GM19395 (cell line): ENCODE measurements at regions not wholly inside any gene's neighbourhood (a gene's known extent, or its start where the extent isn't known, plus 50 kb on each side); places are given as distances from the start of the nearest gene placed in this dataset.
"Not testable (repeated sequence)": the region's sequence is repeated elsewhere in the genome, so short reads cannot be mapped to it uniquely, and the experiment has no call there.

Experiments
- ATAC-seq: cut with Tn5 transposase; IDR thresholded peaks from one replicate; pipeline ENCODE4 v1.9.1; 2021; ENCODE audit warnings: mild to moderate bottlenecking, moderate library complexity; ENCODE audit not compliant: unreplicated experiment

DNA sequence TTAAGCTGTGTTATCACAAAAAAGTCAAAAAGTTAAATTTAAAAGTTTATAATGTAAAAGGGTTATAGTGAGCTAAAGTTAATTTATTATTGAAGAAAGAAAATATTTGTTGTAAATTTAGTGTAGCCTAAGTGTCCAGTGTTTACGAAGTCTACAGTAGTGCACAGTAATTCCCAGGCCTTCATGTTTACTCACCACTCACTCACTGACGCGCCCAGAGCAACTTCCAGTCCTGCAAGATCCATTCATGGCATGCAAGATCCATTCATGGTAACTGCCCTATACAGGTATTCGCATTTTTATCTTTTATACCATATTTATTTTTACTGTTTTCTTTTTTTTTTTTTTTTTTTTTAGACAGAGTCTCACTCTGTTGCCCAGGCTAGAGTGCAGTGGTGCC, 69.5 kb downstream of the TPRA1 start:
- ATAC-seq: no peak

DNA sequence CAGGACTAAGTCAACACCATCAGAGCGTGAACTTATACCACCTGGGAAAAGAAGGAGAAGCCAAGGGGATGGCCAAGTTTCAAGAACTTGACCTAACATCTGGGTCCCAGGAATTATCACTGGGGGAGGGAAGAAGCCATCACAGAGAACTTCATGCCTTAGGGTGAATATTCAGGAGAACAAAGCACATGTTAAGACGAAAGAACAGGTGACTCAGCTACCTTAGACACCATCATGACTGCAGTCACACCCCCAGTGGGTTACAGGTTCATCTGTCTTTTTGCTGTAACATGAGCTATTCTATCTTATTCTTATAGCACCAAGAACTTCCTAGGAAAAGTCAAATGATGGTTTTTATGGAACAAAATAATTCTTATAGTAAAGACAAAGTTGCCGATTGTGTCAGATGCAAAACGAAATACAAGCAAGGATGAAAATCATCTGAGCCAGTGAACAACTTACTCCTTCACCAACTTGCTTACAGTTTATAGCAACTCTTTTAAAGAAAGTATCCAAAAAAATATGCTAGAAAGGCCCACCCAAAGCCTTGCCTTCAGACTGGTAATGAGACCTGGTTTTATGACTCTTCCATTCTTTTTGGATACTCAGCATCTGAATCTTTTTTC, 72.0 kb downstream of the TPRA1 start:
- no peak for ATAC-seq

DNA sequence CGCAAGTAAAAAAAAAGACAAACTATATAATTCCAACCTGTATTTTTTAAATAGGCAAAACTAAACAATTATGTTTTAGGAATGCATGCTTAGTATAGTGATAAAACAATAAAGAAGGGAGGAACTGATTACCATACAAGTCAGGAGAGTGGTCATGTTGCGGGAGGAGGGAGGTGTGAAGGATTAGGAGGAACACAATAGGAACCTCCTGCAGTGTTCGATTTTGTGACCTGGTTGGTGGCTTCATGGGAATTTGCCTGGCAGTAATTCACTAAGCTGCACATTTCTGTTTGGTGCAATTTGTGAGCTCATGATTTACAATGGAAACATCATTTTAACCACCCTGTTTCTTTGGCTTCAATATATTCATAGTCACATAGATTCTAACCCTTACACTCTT, 78.3 kb downstream of the TPRA1 start:
- no peak for ATAC-seq

DNA sequence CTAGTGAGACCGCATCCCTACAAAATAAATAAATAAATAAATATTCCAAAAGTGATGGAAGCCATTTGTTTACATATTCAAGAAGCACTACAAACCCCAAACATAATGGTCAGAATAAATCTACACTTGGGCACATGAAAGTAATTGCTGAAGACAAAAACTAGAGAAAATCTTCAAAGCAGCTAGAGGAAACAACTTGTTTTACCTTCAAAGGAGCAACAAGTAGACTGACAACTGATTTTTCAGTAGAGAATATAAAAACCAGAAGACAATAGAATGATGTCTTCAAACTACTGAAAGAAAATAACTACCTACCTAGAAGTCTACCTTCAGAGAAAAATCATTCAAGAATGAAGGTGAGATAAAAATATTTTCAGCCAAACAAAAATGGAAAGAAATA, 89.4 kb downstream of the TPRA1 start:
- ATAC-seq: no peak

DNA sequence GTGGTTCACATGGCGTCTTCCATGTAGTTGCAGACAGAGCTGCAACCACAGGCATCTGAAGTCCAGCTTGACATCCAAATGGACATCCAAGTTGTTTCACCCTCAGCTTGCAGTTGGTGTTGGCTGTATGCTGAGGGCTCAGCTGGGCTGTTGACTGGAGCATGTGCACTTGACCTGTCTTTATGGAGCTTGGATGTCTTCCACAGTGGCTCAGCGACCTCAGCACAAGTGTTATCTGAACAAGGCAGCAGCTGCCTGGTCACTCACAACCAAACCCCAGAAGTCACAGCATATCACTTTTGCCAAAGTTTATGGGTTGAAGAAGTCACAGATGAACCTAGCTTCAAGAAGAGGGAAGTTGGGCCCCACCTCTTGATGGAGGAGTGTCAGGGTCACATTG, 92.9 kb downstream of the TPRA1 start:
- ATAC-seq: no peak

DNA sequence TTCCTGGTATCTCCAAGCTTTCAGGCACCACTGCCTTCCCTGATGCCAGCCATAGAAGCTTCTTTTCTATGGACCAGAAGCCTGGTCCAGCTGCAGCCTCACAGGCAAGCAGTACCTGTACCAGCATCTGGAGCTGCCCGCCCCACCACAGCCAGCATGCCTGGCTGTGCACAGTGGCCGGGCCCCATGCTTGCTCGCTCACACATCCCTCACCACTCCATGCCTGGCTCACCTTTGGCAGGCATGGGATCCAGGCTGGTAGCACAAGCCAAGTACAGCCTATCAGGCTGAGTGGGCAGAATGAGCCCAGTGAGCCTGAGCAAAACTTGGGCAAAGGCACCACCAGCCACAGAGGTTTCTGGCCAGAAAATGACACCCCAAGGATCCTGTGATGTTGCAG, 93.4 kb downstream of the TPRA1 start:
- ATAC-seq: no peak

DNA sequence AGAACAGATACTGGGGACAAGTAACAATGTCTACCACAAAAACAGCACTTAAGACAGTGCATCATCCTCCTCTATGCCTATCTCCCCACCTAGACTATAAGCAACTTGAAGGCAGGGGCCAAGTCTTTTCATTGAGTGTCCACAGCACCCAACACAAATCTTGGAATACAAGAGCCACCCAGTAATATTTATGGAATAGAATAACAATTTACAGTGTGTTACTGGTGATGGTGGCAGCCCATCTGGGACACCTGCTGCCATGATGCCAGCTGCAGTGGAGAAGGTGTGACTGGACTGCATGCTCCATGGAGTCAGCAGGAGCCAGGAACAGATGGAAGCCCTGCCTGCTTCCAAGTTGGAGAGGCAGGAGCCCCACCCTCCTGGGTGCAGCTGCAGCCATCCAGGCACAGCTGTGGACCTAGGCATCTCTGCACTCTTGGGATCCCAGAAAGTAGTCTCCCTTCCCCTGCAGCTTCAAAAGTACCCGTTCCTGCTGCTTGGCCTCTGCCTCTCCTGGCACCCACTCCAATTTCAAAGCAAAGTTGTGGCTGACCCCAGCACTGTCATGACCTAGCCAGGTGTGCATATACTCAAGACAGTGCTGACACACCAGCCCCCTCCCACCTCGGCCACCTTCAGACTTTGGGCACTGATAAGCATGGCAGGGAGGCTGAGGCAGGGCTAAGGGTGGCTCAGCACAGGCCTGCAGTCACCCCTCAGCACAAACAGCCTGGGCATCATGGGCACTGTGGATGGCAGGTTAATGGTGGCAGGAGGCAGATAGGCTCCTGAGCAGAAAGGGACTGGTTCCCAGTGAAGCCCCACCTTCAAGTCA, 94.5 kb downstream of the TPRA1 start:
- ATAC-seq: no peak

DNA sequence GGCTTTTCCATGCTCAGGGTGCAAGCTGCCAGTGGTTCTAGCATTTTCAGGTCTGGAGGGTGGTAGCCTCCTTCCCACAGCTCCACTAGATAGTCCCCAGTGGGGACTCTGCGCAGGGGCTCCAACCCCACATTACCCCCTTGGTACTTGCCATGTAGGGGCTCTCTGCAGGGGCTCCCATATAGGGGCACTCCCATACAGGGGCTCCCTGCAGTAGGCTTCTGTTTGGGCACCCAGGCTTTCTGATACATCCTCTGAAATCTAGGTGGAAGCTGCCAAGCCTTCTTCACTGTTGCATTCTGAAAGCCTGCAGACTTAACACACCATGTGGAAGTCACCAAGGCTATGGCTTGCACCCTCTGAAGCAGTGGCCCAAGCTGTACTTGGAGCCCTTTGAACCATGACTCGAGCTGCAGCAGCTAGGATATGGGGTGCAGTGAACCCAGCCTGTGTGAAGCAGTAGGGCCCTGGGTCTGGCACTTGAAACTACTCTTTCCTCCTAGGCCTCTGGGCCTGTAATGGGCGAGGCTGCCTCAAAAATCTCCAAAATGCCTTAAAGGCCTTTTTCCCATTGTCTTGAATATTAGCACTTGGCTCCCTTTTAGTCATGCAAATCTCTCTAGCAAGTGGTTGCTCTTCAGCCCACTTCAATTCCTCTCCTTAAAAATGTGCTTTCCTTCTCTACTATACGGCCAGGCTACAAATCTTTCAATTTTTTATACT, 96.4 kb downstream of the TPRA1 start:
- no peak for ATAC-seq

DNA sequence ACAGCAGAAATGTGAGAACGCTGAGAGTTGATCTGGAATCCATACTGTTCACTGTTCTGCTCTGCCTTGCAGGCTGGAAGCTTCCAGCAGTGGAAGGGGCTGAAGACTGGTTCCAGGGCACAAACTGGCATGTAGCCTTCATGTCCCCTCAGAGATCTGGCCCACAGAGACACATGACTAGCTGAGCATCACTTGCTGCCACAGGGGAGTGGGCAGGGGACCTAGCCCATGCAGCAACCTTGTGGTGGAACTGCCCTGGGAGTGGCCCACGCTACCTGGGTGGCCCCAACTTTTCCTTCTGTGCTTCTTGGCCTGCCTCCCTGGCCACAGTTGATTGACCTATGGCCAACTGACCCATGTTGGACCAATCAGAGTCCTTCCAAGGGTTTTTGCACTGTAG, 98.1 kb downstream of the TPRA1 start:
- no peak for ATAC-seq

DNA sequence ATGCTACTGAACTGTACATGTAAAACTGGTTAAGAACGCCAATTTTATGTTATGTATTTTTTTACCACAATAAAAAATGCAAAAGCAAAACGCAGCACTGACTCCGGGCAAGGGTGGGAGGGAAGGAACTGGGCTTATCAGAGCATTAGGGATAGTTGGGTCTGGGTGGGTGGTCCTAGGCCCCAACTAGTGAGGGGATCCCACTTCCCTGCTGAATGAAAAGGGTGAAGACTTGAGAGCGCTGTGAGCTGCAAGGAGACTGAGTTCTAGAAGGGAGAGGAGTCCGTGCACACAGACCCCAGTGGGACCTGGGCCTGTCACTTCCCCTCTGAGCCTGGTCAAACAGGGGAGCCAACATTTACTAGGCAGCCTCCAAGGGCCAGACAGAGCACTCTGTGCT, 98.6 kb downstream of the TPRA1 start:
- ATAC-seq: no peak

DNA sequence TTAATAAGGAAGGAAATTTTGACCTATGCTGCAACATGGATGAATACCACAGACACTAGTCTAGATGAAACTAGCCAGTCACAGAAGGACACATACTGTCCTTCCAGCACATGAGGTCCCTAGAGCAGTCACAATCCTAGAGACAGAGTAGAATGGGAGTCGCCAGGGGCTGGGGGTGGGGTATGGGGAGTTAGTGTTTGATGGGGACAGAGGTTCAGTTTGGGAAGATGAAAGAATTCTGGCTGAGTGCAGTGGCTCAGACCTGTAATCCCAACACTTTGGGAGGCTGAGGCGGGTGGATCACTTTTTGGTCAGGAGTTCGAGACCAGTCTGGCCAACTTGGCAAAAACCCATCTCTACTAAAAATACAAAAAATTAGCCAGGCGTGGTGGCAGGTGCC, 99.2 kb downstream of the TPRA1 start:
- no peak for ATAC-seq

DNA sequence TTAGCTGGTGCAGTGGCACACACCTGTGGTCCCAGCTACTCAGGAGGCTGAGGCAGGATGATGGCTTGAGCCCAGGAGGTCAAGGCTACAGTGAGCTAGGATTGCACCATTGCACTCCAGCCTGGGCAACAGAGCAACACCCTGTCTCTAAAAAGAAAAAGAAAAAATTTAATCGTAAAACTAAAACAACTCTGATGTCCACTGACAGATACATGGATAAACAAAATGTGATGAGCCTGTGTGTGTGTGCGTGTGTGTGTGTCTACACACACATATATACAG, 99.6 kb downstream of the TPRA1 start:
- not testable (repeated sequence) for ATAC-seq

DNA sequence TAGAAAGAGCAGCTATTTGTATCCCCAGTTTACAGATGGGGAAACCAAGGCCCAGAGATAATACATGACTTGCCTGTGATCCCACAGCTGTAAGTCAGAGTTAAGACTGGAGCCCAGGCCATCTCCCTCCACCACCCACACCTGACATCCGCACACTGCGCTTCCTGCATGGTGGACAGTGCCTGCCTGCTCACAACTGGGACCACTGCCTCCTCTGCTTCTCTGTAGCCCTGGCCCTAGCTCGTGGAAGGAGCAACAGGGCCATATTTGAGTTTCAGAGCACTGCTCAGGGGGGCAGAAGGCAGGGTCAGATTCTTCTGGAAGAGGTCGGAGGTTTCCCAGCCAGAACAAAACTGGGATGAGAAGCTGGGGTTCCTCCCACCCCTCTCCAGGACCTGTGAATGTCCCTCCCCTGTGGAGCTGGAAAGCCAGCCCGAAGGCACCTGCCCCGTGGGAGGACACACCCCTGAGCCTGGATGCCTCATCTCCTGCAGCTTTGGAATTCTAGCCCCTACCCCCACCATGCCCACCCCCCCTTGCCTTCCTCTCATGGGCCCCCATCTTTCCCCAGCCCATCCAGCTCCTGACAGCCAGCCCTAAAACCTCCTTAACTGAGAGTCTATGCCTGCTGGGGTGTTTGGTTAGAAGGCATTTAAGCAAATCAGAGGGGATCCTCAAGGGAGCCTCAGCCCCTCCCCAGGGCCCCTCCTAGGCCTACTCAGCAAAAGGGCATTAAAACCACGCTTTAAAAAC, 100.1 kb downstream of the TPRA1 start:
- no peak for ATAC-seq

DNA sequence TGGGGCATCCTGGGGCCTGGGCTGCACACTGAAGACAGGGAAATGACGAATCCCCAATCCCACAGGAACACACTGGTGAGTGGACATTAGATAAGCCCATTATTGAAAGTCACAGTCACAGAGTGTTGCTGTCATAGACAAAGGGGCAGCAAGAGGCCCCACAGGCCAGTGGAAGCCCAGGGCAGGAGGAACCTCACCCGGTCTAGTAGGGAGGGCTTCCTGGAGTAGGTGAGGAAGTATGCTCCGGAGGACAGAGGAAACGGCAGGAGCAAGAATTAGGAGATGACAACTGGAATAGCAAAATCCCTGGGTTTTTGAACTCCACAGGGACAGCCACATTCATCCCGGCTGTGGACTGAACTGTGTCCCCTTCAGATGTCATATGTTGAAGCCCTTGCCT, 101.2 kb downstream of the TPRA1 start:
- no peak for ATAC-seq

DNA sequence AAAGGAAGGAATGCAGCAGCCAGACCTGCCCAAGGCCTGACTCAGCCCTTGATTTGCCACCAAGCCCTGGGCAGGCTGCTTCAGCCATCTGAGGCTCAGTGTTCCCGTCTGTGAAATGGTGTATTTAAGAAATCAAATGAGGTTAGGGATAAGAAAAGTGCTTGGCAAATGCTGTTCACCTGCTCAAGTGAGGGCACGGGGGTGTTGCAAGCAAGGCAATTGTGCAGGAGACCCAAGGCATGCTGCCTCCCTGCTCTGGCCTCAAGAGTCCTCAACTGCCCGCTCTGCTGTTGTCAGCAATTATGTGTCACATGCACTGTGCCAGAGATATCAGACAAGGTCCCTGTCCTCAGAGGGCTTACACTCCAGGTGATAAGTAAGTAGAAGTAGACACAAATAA, 101.8 kb downstream of the TPRA1 start:
- no peak for ATAC-seq

DNA sequence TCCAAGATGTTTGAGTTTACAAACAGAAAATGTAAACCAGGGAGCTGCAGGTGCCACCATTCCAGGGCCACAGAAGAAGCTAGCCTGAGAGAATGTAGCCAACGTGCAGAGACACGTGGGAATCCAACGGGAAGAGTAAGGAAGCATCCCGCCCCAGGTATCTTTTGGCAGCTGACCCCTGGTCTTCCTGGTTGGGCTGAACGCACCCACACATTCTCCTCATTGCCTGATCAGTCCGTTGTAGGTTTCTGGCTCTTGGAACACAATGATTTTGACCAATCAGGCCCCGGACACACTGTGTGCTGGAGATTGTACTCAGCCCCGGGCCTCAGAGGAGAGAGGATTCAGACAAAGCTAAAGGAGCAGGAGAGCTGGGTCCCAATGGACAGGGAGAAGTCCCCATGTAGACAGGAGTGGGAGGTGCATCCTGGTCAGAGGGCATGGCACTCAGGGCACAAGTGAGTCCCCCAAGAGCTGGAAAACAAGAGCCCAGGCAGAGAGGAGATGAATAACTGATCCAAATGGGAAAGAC, 102.3 kb downstream of the TPRA1 start:
- no peak for ATAC-seq

DNA sequence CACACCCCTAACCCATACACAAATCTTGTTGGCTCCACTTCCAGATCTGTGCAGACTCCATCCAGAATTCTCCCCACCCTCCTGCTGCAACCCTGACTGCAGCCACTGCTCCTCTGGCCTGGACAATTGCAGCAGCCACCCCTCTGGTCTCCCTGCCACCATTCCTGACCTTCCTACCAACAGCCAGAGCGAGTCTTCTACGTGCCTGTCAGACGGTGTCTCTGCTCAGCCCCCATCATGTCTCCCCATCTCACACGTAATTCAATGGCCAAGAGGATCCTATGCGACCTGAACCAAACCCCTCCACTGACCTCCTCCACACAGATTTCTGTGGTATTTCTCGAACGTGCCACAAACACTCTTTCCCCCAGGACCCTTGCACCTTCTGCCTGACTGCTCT, 103.3 kb downstream of the TPRA1 start:
- ATAC-seq: no peak

DNA sequence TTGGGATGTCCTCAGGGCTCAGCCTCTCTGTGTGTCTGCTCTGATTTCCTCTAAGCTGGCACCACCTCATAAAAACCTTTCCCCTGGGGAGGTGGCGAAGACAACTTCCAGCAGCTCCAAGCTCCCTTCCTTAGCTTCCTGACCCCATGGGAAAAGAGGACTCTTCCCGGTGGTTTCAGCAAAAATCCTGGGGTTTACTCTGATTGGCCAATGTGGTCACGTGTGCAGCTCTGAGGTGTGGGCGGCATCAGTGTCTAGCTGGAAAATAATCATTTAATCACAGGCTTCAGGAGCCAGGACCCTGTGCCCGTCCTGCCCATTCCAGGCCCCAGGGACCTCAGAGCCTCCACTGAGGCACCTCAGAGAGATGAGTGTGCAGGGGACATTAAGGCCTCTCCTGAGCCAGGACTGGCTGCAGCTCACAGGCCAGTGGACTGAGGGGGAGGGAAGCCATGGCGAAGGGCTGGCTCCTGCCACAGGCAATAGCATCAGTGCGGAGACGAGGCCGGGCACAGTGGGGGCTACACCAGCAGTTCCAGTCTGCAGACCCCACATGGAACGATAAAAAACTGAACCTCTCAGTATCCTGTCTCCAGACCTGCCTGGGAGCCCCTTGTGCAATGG, 104.1 kb downstream of the TPRA1 start:
- ATAC-seq: no peak

DNA sequence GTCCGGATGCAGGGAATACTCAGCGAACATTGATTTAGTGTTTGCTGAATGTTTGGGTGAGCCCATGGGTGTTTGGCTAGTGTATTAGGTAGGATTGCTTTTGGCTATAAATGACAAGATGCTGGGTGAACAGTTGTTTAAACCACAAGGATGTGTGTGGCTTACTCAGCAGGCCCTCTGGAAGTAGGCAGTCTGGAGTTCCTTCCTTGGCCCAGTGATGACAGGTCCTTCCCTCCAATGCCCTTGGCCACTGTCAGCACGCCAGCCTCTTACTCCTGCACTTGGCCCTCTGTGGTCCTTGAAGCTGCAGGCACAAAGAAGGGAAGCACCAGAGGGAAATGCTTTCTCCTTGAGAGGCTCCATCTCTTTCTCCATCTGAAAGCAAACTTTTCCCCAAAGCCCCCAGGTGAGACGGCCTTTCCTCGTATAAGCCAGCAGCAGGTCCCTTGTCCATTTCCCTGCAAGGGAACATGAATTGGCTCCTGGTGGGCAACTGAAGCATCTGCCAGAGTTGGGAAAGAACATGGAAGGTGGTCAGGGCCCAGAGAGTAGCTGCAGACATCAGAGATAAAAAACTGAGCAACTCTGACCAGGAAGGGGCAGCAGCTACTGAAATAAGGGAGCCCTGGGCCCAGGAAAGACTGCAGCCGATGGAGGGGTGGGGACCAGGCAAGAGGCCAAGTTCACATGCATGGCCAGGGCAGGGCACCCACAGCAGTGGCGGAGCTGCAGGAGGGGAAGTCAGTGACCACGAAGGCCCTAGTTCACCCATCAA, 105.0 kb downstream of the TPRA1 start:
- ATAC-seq: no peak
